WERI-Rb-1 (cell line): ENCODE measurements at regions not wholly inside any gene's neighbourhood (a gene's known extent, or its start where the extent isn't known, plus 50 kb on each side); places are given as distances from the start of the nearest gene placed in this dataset.
"Not testable (repeated sequence)": the region's sequence is repeated elsewhere in the genome, so short reads cannot be mapped to it uniquely, and the experiment has no call there.

Experiments
- DNase-seq: peaks from one replicate; pipeline ENCODE4 v3.0.0-alpha.2; 2020
- H3K27ac ChIP-seq: fragments of 250-450 bp; sonication (Bioruptor Pico); 2 replicates; pipeline ENCODE4 v1.5.1; 2020; ENCODE audit warnings: mild to moderate bottlenecking, moderate library complexity
- H3K27me3 ChIP-seq: fragments of 250-450 bp; sonication (Bioruptor Pico); 2 replicates; pipeline ENCODE4 v1.5.1; 2021; ENCODE audit warnings: mild to moderate bottlenecking, low read depth, moderate library complexity; ENCODE audit not compliant: insufficient read depth, severe bottlenecking
- H3K36me3 ChIP-seq: fragments of 250-450 bp; sonication (Bioruptor Pico); 2 replicates; pipeline ENCODE4 v1.5.1; 2020; ENCODE audit warnings: mild to moderate bottlenecking, moderate library complexity
- H3K4me3 ChIP-seq: 2 replicates; pipeline ENCODE4 v1.5.1; 2011; ENCODE audit warnings: low read depth, mild to moderate bottlenecking, control low read depth, low read length
- H3K9me3 ChIP-seq: fragments of 250-450 bp; sonication (Bioruptor Pico); 2 replicates; pipeline ENCODE4 v1.5.1; 2021; ENCODE audit warnings: mild to moderate bottlenecking, moderate library complexity; ENCODE audit not compliant: severe bottlenecking
- TF ChIP-seq, protein P1 (sequence below): IDR thresholded peaks from 2 replicates; pipeline ENCODE4 v1.5.1; 2011; ENCODE audit warnings: low read depth, mild to moderate bottlenecking, control low read depth, inconsistent platforms, low read length

GRCh38 chr4:104010722-104011121 lies 290.9 kb upstream of the TACR3 start:
- TF ChIP-seq, protein P1, sequence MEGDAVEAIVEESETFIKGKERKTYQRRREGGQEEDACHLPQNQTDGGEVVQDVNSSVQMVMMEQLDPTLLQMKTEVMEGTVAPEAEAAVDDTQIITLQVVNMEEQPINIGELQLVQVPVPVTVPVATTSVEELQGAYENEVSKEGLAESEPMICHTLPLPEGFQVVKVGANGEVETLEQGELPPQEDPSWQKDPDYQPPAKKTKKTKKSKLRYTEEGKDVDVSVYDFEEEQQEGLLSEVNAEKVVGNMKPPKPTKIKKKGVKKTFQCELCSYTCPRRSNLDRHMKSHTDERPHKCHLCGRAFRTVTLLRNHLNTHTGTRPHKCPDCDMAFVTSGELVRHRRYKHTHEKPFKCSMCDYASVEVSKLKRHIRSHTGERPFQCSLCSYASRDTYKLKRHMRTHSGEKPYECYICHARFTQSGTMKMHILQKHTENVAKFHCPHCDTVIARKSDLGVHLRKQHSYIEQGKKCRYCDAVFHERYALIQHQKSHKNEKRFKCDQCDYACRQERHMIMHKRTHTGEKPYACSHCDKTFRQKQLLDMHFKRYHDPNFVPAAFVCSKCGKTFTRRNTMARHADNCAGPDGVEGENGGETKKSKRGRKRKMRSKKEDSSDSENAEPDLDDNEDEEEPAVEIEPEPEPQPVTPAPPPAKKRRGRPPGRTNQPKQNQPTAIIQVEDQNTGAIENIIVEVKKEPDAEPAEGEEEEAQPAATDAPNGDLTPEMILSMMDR, result no peak
- DNase-seq, result no peak
- peaks cover 3% of the 10 kb centered on the region for H3K9me3 ChIP-seq
- H3K4me3 ChIP-seq, result no peak overlapping the region
- H3K27ac ChIP-seq, result no peak overlapping the region
- H3K36me3 ChIP-seq, result no peaks in the 10 kb centered on the region
- no peaks in the 10 kb centered on the region for H3K27me3 ChIP-seq

DNA sequence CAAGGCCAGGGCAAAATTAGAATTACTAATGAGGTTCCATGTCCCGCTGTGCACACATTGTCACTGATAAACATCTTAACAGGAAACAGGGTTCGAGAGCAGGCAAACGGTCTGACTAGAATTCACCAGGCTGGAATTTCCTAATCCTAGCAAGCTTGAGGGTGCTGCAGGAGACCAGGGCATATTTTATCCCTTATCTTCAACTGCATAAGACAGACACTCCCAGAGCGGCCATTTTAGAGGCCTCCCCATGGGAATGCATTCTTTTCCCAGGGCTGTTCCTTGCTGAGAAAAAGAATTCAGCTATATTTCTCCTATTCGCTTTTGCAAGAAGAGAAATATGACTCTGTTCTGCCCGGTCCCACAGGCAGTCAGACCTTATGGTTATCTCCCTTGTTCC lies 282.5 kb upstream of the TACR3 start:
- H3K36me3 ChIP-seq, H3K27me3 ChIP-seq, H3K4me3 ChIP-seq, DNase-seq, H3K27ac ChIP-seq: not testable (repeated sequence)
- H3K9me3 ChIP-seq, result peaks cover 16% of the 10 kb centered on the region

- no peak overlapping the region for H3K27ac ChIP-seq
- H3K4me3 ChIP-seq, result no peak overlapping the region
- TF ChIP-seq, protein P1, result no peak
- H3K27me3 ChIP-seq, result no peaks in the 10 kb centered on the region
- peaks cover 16% of the 10 kb centered on the region for H3K9me3 ChIP-seq
- H3K36me3 ChIP-seq, result no peaks in the 10 kb centered on the region
- DNase-seq, result no peak
Observed at GRCh38 chr4:103998756-103999155, 279.0 kb upstream of the TACR3 start.

GRCh38 chr4:103996637-103997036 lies 276.9 kb upstream of the TACR3 start:
- Histone ChIP-seq H3K4me3 (peak overlapping the region; percentile 24; the same call in 1 of the 2 replicates), H3K27me3 (no peaks in the 10 kb centered on the region), H3K36me3 (no peaks in the 10 kb centered on the region), H3K9me3 (peaks cover 8% of the 10 kb centered on the region), H3K27ac (peak overlapping the region; percentile 50)
- TF ChIP-seq, protein P1, result no peak
- DNase-seq, result peak; percentile 72

GRCh38 chr4:103996064-103996463 lies 276.3 kb upstream of the TACR3 start:
- TF ChIP-seq, protein P1, result peak; percentile 38; the same call in 1 of the 2 replicates
- peak overlapping the region; percentile 50 for H3K27ac ChIP-seq
- H3K4me3 ChIP-seq, result peak overlapping the region; percentile 24
- H3K27me3 ChIP-seq, result no peaks in the 10 kb centered on the region
- peaks cover 8% of the 10 kb centered on the region for H3K9me3 ChIP-seq
- no peaks in the 10 kb centered on the region for H3K36me3 ChIP-seq
- peak; percentile 34 for DNase-seq

DNA sequence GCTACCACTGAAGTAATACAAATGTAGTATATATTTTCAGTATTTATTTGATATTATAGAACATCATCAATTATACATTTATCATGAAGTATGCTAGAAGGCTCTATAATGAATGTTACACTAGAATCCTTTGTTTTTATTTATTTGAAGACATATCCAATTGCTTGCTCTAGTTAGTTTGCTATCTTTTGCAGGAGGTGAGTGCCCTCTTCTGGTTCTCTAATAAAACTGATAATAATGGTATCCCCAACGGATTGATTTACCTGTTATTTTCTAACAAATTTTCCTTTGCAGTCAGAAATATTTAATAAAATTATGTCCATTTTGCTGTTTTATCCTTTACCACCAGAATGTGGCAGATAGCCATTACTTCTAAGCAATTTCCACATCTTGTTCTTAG lies 274.3 kb upstream of the TACR3 start:
- Histone ChIP-seq H3K4me3 (no peak overlapping the region), H3K36me3 (no peaks in the 10 kb centered on the region), H3K27me3 (no peaks in the 10 kb centered on the region), H3K9me3 (peaks cover 8% of the 10 kb centered on the region), H3K27ac (no peak overlapping the region)
- TF ChIP-seq, protein P1, result 0 out of 2 replicates have a peak, but pooled peaks have one; percentile 26
- DNase-seq, result no peak
